ENCODE measurements at regions not wholly inside any gene's neighbourhood (a gene's known extent, or its start where the extent isn't known, plus 50 kb on each side); places are given as distances from the start of the nearest gene placed in this dataset.

GRCh38 chr22:48594757-48595510 is 1232.7 kb downstream of the BRD1 start:
- H3K27ac ChIP-seq, result no peak overlapping the region
- H3K27me3 ChIP-seq, result peaks cover 0 to 36% (median 0%) of the 10 kb centered on the region in 3 donors
- H3K4me1 ChIP-seq, result no peaks in the 10 kb centered on the region
- H3K9me3 ChIP-seq, result peaks cover 0 to 13% (median 11%) of the 10 kb centered on the region in 4 donors
- intact Hi-C loops (cut with DNase I; ENCODE audit: low total_unique reads), result no loop called here
- WGBS, 5 donors, result 83 to 91% (median 86%) methylated on average over 13 to 19 of the region's 19 CpGs
- DNase-seq, result no peak
- no peaks in the 10 kb centered on the region for H3K36me3 ChIP-seq
- no peak overlapping the region for H3K4me3 ChIP-seq
- TF ChIP-seq CTCF (IDR thresholded peaks at IDR 0.05) (no peak), POLR2A (IDR thresholded peaks at IDR 0.05) (no peak), POLR2AphosphoS5 (IDR thresholded peaks at IDR 0.05) (no peak), EP300 (IDR thresholded peaks at IDR 0.05) (no peak)

- 81 to 85% (median 83%) methylated on average over 21 of the region's 21 CpGs for WGBS, 5 donors
- intact Hi-C loops (cut with DNase I; ENCODE audit: low total_unique reads), result no loop called here
- no peak for DNase-seq
- no peak for TF ChIP-seq POLR2AphosphoS5 (IDR thresholded peaks at IDR 0.05)
- TF ChIP-seq EP300 (IDR thresholded peaks at IDR 0.05), result no peak
- no peak for TF ChIP-seq CTCF (IDR thresholded peaks at IDR 0.05)
- TF ChIP-seq POLR2A (IDR thresholded peaks at IDR 0.05), result no peak
- Histone ChIP-seq H3K4me3 (no peak overlapping the region), H3K9me3 (peaks cover 0 to 13% (median 8%) of the 10 kb centered on the region in 4 donors), H3K36me3 (no peaks in the 10 kb centered on the region), H3K27ac (no peak overlapping the region), H3K4me1 (no peaks in the 10 kb centered on the region), H3K27me3 (peaks cover 0 to 44% (median 0%) of the 10 kb centered on the region in 3 donors)
Measured at GRCh38 chr22:48594016-48594756, 1233.5 kb downstream of the BRD1 start.

GRCh38 chr22:48593551-48593950 is 1234.1 kb downstream of the BRD1 start:
- Histone ChIP-seq H3K36me3 (no peaks in the 10 kb centered on the region), H3K27ac (no peak overlapping the region), H3K4me1 (no peaks in the 10 kb centered on the region), H3K9me3 (peaks cover 0 to 10% (median 5%) of the 10 kb centered on the region in 4 donors), H3K27me3 (peaks cover 0 to 50% (median 0%) of the 10 kb centered on the region in 3 donors), H3K4me3 (no peak overlapping the region)
- no peak for TF ChIP-seq EP300 (IDR thresholded peaks at IDR 0.05)
- TF ChIP-seq CTCF (IDR thresholded peaks at IDR 0.05), result no peak
- intact Hi-C loops (cut with DNase I; ENCODE audit: low total_unique reads), result no loop called here
- no peak for DNase-seq
- WGBS, 5 donors, result 90 to 95% (median 94%) methylated on average over 9 to 15 of the region's 15 CpGs

- Histone ChIP-seq H3K4me1 (no peaks in the 10 kb centered on the region), H3K36me3 (no peaks in the 10 kb centered on the region), H3K27ac (no peak overlapping the region), H3K4me3 (no peak overlapping the region), H3K27me3 (peaks cover 0 to 56% (median 0%) of the 10 kb centered on the region in 3 donors), H3K9me3 (peaks cover 0 to 4% (median 0%) of the 10 kb centered on the region in 4 donors)
- 82 to 90% (median 87%) methylated on average over 16 to 17 of the region's 17 CpGs for WGBS, 5 donors
- intact Hi-C loops (cut with DNase I; ENCODE audit: low total_unique reads), result no loop called here
- no peak for DNase-seq
- TF ChIP-seq POLR2A (IDR thresholded peaks at IDR 0.05) (no peak), CTCF (IDR thresholded peaks at IDR 0.05) (no peak), POLR2AphosphoS5 (IDR thresholded peaks at IDR 0.05) (no peak), EP300 (IDR thresholded peaks at IDR 0.05) (no peak)
Measured at GRCh38 chr22:48592931-48593330, 1234.7 kb downstream of the BRD1 start.
